HG03159 (cell line): ENCODE measurements at regions not wholly inside any gene's neighbourhood (a gene's known extent, or its start where the extent isn't known, plus 50 kb on each side); places are given as distances from the start of the nearest gene placed in this dataset.
A peak's percentile ranks its signal among the peaks of the same experiment; 100 is the strongest.

ENCODE experiments used
- ATAC-seq: cut with Tn5 transposase; IDR thresholded peaks from one replicate; pipeline ENCODE4 v1.9.1; 2021; ENCODE audit warnings: mild to moderate bottlenecking, moderate library complexity; ENCODE audit not compliant: unreplicated experiment

DNA sequence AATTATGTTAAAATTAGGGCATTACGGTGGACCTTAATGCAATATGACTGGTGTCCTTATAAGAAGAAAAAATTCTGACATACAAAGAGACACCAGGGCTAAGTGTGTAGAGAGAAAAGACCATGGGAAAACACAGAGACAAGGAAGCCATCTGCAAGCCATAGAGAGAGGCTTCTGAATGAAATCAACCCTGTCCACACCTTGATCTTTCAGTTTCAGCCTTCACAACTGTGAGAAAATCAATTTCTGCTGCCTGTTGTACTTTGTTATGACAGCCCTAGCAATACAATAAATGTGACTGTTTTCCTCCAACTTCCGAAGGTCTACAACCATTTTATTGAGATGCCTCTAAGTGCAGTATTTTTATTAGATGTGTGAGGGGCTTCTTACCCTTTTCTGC is 1407.2 kb downstream of the MRPL39 start:
- ATAC-seq: peak; percentile 86

DNA sequence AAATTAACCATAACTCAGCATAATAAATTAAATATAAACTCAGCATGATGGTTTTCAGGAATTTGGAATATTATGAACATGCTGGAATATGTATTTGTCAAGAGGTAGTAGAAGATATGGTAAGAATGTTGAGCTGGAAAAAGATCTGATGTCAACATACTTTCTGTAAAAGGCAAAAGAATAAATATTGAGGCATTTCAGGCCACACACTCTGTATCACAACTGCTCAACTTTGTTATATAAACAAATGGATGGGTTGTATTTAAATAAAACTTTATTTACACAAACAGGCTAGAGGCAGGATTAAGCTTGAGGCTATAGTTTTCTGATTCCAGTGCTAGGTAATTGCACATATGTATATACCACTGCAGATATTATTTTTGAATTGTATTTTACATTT is 1409.4 kb downstream of the MRPL39 start:
- ATAC-seq: no peak

DNA sequence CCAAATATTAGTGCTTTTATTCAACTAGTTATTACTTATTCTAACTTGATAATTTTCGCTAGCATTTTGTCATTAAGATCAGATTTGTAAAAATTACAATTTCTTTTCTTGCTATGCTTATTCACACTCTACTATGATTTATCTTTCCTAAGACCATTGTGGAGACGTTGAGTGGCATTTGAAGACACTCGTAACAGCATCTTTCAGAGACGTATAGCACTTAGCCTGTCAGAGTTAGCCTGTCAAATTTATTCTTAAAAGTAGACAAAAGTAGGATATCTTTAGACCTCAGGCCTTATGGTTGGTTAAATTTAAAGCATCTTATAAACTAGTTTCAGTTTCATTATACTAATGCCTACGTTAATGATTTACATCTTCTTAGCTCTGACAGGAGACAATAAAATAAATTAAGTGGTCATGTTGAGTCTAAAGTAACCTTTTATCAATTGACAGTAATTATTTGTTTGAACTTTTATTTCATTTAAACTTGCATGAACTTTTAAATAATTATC is 1410.1 kb downstream of the MRPL39 start:
- no peak for ATAC-seq

GRCh38 chr21:24188506-24188905 is 1418.8 kb downstream of the MRPL39 start:
- ATAC-seq: no peak

DNA sequence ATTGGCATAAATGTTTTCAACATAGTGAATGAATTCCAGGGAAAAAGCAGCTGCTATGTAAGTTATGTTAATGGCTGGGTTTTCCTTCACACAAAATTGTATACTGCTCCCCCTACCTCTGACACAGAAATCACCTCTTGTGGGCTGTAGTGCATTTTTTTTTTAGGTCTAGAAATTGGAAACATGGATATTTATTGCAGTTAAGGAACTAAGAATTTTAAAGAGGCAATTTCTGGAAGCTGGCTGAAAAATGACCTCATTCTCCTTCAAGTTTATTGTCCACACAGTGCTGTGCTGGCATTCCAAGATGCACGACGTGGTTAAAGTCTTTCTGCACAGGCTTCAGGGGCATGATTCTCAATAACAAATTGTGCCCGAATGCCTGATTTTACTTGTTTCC is 1424.2 kb downstream of the MRPL39 start:
- no peak for ATAC-seq

- no peak for ATAC-seq
Observed at GRCh38 chr21:24179110-24179509, 1428.2 kb downstream of the MRPL39 start.

- ATAC-seq: no peak
Observed at GRCh38 chr21:24175106-24175505, 1432.2 kb downstream of the MRPL39 start.

DNA sequence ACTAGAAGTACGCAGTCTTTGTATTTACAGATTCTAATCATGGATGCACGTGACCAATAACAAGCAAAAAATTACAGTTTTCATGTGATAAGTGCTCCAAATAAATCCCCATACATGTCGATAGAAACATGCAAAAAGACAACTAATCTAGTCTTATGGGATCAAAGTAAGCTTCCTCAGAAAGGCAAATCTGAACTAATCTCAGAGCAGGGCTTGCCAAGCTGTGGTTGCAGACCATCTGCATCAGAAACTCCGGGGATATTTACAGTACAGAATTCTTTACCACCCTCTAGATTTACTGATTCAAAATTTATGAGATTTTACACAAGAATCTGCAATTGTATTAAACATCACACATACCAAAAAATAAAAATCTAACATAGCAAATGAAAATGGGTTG is 1435.5 kb downstream of the MRPL39 start:
- no peak for ATAC-seq

DNA sequence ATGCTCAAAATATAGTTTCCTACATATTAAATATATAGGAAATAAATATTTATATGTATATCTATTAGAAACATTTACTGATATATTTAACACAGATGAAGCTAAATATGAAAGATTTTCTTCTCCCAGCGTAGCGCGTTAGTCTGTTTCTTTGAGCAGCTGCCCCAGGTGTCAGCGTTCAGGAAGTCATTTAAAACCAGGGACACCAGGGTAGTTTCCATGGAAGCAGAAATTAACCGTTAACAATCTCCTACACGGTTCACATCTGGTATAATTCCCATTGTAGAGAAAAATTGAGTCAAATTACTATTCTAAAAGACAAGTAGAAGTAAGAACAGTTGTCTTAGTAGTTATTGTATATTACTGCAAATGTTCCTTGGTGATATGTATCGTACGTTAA is 1443.7 kb downstream of the MRPL39 start:
- ATAC-seq: no peak

DNA sequence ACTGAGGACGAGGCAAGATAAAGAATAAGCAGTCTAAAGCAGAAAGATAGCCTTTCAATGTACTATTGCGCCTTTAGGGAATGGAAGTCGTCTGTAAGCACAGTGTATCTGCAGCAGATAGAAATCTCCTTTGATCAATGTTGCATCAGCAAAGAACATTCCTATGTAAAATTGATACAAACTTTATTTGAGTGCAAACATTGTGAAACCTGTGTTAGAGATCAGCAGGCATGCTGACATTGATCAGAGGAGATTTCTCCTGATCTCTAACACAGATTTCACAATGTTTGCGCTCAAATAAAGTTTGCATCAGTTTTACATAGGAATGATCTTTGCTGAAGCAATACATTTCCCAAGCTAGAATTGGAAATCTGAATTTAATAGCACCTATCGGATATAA is 1446.8 kb downstream of the MRPL39 start:
- ATAC-seq: no peak

DNA sequence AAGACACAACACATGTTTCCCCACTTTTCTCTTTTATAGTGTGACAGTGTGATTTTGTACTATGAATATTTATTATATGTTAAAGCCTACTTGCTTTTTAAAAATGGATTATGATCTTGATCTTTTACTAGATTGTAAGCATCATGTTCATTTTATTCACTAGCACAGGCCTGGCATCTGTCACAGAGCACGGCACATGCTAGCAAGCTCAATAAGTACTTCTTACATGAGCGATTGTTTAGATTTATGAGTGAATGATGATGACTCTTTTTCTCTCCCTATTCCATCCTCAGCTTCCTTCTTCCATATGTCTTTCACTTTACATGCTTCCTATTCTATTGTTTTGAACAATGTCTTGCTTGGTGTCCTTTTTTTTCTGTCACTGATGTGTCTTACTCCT is 1454.1 kb downstream of the MRPL39 start:
- ATAC-seq: no peak

- ATAC-seq: no peak
Observed at GRCh38 chr21:24150753-24151152, 1456.5 kb downstream of the MRPL39 start.

- ATAC-seq: no peak
Observed at GRCh38 chr21:24148461-24148860, 1458.8 kb downstream of the MRPL39 start.

- no peak for ATAC-seq
Observed at GRCh38 chr21:24147674-24148073, 1459.6 kb downstream of the MRPL39 start.

- ATAC-seq: no peak
Observed at GRCh38 chr21:24131056-24131455, 1476.2 kb downstream of the MRPL39 start.

GRCh38 chr21:24127651-24128050 is 1479.6 kb downstream of the MRPL39 start:
- ATAC-seq: no peak

DNA sequence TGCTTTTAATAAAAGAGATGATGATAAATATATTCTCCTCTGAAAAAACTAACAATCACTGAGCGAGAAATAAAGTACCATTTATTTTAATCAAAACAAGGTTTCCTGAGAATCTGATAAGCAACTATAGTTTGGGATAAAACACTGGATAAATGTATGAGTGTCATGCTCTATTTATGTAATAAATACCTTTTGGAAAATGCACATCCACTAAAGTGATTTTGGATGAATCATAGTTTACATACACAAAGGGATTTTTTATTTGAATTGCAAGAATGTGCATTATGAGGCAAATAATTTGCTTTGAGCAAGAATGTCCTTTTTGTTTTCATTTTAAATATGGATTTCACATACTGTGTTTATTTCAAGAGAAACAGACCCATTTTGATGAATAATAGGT is 1483.5 kb downstream of the MRPL39 start:
- no peak for ATAC-seq

GRCh38 chr21:24118738-24119459 is 1488.4 kb downstream of the MRPL39 start:
- no peak for ATAC-seq

DNA sequence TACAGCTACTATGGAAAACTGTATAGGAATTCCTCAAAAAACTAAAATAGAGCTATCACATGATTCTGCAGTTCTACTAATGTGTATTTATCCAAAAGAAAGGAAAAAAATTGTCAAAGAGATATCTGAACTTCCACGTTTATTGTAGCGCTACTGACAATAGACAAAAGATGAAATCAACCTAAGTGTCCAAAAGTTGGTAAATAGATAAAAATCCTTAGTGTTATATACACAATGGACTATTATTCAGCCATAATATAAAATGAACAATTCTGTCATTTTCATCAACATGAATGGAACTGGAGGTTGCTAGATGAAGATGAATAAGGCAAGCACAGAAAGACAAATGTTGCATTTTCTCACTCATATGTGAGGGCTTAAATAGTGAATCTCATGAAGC is 1492.1 kb downstream of the MRPL39 start:
- no peak for ATAC-seq

- ATAC-seq: no peak
Observed at GRCh38 chr21:24112020-24112419, 1495.3 kb downstream of the MRPL39 start.

DNA sequence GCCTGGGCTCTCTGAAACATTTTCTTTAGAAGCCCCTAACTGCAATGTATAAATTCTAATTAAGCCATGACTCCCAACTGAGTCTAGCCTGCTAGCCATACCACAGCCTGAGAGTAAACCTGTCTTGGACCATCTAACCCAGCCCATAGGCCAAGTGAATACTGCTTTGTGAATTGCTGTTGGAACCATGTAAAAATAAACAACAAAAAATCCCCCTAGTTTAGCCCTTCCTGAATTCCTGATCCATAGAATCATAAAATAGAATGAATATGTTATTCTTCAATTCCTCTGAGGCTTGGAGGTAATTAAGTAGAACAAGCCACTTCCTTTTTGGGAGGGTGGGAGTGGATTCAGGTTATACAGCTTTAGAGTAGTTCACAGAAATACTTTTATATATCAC is 1496.4 kb downstream of the MRPL39 start:
- no peak for ATAC-seq

DNA sequence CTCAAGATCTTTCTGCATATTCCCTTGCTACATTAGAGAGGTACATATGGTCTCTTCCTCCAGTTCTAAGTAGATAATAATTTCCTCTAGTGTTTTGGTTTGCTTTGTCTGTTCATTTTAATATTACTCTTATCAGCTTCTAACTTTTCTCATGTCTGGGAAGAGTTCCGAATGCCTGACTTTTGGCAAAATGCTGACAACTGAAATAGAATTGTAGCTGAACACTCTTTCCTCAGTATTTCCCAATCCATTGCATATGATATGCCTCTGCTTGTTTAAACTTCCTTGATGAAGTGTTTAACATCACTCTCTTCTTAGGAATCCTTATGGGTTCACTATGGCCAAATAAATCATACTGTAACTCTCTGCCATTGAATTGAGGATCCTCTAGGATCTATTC is 1510.1 kb downstream of the MRPL39 start:
- ATAC-seq: no peak

DNA sequence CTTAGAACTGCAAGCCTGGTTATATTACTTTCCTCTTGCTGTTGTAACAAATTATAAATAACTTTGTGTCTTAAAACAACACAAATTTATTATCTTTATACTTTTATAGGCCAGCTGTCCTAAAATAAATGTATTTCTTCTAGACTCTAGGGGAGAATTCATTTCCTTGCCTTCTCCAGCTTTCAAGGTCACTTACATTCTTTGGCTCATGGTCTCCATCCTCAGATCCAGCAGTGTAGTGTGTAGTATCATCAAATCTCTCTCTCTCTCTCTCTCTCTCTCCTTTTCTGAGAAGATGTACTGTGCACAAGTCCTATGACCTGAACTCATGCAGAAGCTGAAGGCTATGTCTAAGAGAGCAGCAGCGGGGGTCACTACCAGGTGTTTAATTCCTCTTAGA is 1510.6 kb downstream of the MRPL39 start:
- no peak for ATAC-seq
